HEK293 (cell line): ENCODE measurements at regions not wholly inside any gene's neighbourhood (a gene's known extent, or its start where the extent isn't known, plus 50 kb on each side); places are given as distances from the start of the nearest gene placed in this dataset.

Experiments used
- CTCF ChIA-PET: fragments of 350-600 bp; formaldehyde crosslinking; extraction: SDS; loops from one replicate; lab custom pipeline; 2021; ENCODE audit warnings: antibody characterized with exemption; lab: Yijun Ruan, JAX
- POLR2A ChIA-PET: fragments of 300-600 bp; formaldehyde crosslinking; extraction: SDS; loops from one replicate; lab custom pipeline; 2020; ENCODE audit warnings: antibody characterized with exemption, inconsistent platforms; lab: Yijun Ruan, JAX
- H3K27ac ChIP-seq: fragments of 200-500 bp; sonication (Bioruptor generic); 2 replicates; pipeline ENCODE4 v1.5.1; 2014; ENCODE audit warnings: low read depth, low read length, control low read depth, inconsistent platforms; ENCODE audit errors: extremely low read depth
- H3K36me3 ChIP-seq, 2 experiments: fragments of 200-500 bp in 1 of 2; sonication (Bioruptor generic) in 1 of 2; 1 replicate in 1 of 2; 2 replicates in 1 of 2; pipeline ENCODE4 v1.5.1; 2014 to 2017; ENCODE audit warnings: inconsistent platforms in 2 of 2, low read length in 2 of 2; ENCODE audit not compliant: control insufficient read depth in 2 of 2, insufficient read depth in 1 of 2
- H3K4me1 ChIP-seq: fragments of 200-500 bp; sonication (Bioruptor generic); 2 replicates; pipeline ENCODE4 v1.5.1; 2014; ENCODE audit warnings: mild to moderate bottlenecking, low read length, inconsistent platforms; ENCODE audit not compliant: control insufficient read depth, insufficient read depth
- H3K4me3 ChIP-seq: 2 replicates; pipeline ENCODE4 v1.5.1; 2011; ENCODE audit warnings: low read depth, mild to moderate bottlenecking, control low read depth, low read length, moderate library complexity
- H3K9me3 ChIP-seq: fragments of 200-500 bp; sonication (Bioruptor generic); 2 replicates; pipeline ENCODE4 v1.5.1; 2014; ENCODE audit warnings: low read depth, low read length, inconsistent platforms; ENCODE audit not compliant: control insufficient read depth, insufficient read depth
- CTCF ChIP-seq: fragments of 450-650 bp; formaldehyde crosslinking; IDR thresholded peaks from 2 replicates; pipeline ENCODE4 v1.5.1; 2016; ENCODE audit warnings: missing biosample characterization, missing genetic modification characterization
- GLIS2 ChIP-seq: fragments of 450-650 bp; formaldehyde crosslinking; IDR thresholded peaks from 2 replicates; pipeline ENCODE4 v1.5.1; 2016; ENCODE audit warnings: missing biosample characterization, missing genetic modification characterization
- ZBTB7A ChIP-seq: fragments of 450-650 bp; formaldehyde crosslinking; IDR thresholded peaks from 2 replicates; pipeline ENCODE4 v1.5.1; 2016; ENCODE audit warnings: low read depth, missing biosample characterization, missing genetic modification characterization
- ZNF221 ChIP-seq: fragments of 450-650 bp; formaldehyde crosslinking; IDR thresholded peaks from 2 replicates; pipeline ENCODE4 v1.5.1; 2017; ENCODE audit warnings: missing biosample characterization, missing genetic modification characterization, borderline replicate concordance
- ZNF341 ChIP-seq: fragments of 450-650 bp; formaldehyde crosslinking; IDR thresholded peaks from 2 replicates; pipeline ENCODE4; 2016; ENCODE audit warnings: low read depth, missing biosample characterization, missing genetic modification characterization
- ZNF362 ChIP-seq: fragments of 450-650 bp; formaldehyde crosslinking; IDR thresholded peaks from 2 replicates; pipeline ENCODE4 v1.5.1; 2016; ENCODE audit warnings: missing biosample characterization, missing genetic modification characterization
- ZNF37A ChIP-seq: fragments of 450-650 bp; IDR thresholded peaks from 2 replicates; pipeline ENCODE4 v1.5.1; 2018; ENCODE audit warnings: missing biosample characterization, missing genetic modification characterization
- ZNF561 ChIP-seq: fragments of 450-650 bp; IDR thresholded peaks from 2 replicates; pipeline ENCODE4 v1.5.1; 2018; ENCODE audit warnings: missing biosample characterization, missing genetic modification characterization, borderline replicate concordance
- ZNF654 ChIP-seq: fragments of 450-650 bp; formaldehyde crosslinking; IDR thresholded peaks from 2 replicates; pipeline ENCODE4 v1.5.1; 2016; ENCODE audit warnings: low read depth, missing biosample characterization, missing genetic modification characterization
- ZNF660 ChIP-seq: fragments of 450-650 bp; IDR thresholded peaks from 2 replicates; pipeline ENCODE4 v1.5.1; 2018; ENCODE audit warnings: missing biosample characterization, mild to moderate bottlenecking, missing genetic modification characterization
- ZNF664 ChIP-seq: fragments of 450-650 bp; formaldehyde crosslinking; IDR thresholded peaks from 2 replicates; pipeline ENCODE4 v1.5.1; 2016; ENCODE audit warnings: missing biosample characterization, missing genetic modification characterization
- ZNF704 ChIP-seq: fragments of 450-650 bp; formaldehyde crosslinking; IDR thresholded peaks from 2 replicates; pipeline ENCODE4 v1.5.1; 2016; ENCODE audit warnings: missing biosample characterization, missing genetic modification characterization
- ZNF777 ChIP-seq: fragments of 450-650 bp; formaldehyde crosslinking; IDR thresholded peaks from 2 replicates; pipeline ENCODE4 v1.5.1; 2017; ENCODE audit warnings: missing biosample characterization, missing genetic modification characterization, borderline replicate concordance
- ZNF785 ChIP-seq: fragments of 450-650 bp; formaldehyde crosslinking; IDR thresholded peaks from 2 replicates; pipeline ENCODE4 v1.5.1; 2016; ENCODE audit warnings: missing biosample characterization, missing genetic modification characterization
- ZNF791 ChIP-seq: fragments of 450-650 bp; formaldehyde crosslinking; IDR thresholded peaks from 2 replicates; pipeline ENCODE4 v1.5.1; 2016; ENCODE audit warnings: missing biosample characterization, missing genetic modification characterization
- TF ChIP-seq, protein P1 (sequence below): fragments of 450-650 bp; formaldehyde crosslinking; IDR thresholded peaks from 2 replicates; pipeline ENCODE4 v1.5.1; 2016; ENCODE audit warnings: missing biosample characterization, missing genetic modification characterization
- TF ChIP-seq, protein P2 (sequence below): fragments of 450-650 bp; formaldehyde crosslinking; IDR thresholded peaks from 2 replicates; pipeline ENCODE4 v1.5.1; 2016; ENCODE audit warnings: missing biosample characterization, missing genetic modification characterization

GRCh38 chr6:22471746-22472145 is 97.6 kb upstream of the HDGFL1 start (continued):
- TF ChIP-seq ZNF341 (tag by site-specific recombination) (no peak), ZBTB7A (tag by site-specific recombination) (no peak)

DNA sequence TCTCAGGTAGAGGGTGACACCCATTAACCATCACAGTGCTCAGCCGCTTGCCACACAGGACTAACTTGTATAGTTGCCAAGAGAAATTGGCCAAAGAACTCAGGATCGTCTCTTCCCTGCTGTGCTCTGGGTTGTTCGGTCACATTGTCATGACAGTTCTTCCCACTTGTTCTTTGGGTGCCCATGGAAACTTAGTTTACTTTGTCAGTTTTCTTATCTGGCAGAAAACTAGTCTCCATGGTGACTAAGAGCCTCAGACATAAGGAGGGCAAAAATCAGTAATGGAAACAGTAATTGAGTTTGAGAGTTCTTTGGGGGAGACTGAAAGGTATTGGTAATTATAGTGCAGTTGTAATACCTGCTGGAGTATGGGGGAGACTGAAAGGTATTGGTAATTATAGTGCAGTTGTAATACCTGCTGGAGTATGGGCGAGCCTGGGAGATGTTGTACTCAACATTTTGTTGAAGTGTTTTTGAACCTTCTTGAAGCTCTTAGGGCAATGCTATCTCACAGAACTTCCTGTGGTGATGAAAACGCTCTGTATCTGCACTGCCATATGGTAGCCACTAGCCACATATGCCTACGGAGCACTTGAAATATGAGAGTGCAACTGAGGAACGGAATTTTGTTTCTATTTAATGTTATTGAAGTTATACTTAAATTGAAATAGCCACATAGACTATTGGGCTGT is 95.2 kb upstream of the HDGFL1 start:
- POLR2A ChIA-PET: no interaction called here
- CTCF ChIA-PET: no interaction called here
- H3K4me1 ChIP-seq: peaks cover 8% of the 10 kb centered on the region; the same call in 1 of the 2 replicates

DNA sequence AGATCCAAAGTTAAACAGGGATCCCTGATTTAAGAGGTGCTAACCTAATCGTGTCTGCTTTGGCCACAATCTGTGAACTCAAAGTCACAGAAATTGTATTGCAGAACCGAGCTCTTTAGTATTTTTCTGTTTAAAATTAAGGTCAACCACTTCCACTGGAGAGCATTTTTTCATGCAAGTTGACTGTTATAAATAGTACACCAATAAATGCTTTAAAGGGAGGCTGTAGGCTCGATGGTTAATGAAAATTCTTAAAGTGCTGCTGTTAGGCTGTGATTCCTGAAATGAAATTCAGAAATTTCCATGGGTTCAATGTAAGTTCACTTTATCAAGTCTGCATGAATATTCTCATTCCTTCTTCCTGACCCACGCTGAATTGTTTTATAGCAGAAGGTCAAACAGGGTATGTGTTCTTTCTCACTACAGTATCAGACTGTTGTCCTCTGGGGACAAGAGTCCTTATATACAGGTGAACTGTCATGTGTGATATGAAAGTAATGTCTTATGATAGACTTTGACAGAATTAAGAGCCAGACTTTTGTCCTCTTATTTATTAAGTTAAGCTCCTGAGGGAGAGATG is 92.5 kb upstream of the HDGFL1 start:
- Histone ChIP-seq H3K9me3 (no peaks in the 10 kb centered on the region), H3K36me3 (no peaks in the 10 kb centered on the region), H3K27ac (no peak overlapping the region), H3K4me3 (no peak overlapping the region), H3K4me1 (peaks cover under 1% of the 10 kb centered on the region; the same call in 1 of the 2 replicates)
- ChIA-PET CTCF (no interaction called here), POLR2A (no interaction called here)
- TF ChIP-seq ZNF221: no peak
- TF ChIP-seq, protein P1, sequence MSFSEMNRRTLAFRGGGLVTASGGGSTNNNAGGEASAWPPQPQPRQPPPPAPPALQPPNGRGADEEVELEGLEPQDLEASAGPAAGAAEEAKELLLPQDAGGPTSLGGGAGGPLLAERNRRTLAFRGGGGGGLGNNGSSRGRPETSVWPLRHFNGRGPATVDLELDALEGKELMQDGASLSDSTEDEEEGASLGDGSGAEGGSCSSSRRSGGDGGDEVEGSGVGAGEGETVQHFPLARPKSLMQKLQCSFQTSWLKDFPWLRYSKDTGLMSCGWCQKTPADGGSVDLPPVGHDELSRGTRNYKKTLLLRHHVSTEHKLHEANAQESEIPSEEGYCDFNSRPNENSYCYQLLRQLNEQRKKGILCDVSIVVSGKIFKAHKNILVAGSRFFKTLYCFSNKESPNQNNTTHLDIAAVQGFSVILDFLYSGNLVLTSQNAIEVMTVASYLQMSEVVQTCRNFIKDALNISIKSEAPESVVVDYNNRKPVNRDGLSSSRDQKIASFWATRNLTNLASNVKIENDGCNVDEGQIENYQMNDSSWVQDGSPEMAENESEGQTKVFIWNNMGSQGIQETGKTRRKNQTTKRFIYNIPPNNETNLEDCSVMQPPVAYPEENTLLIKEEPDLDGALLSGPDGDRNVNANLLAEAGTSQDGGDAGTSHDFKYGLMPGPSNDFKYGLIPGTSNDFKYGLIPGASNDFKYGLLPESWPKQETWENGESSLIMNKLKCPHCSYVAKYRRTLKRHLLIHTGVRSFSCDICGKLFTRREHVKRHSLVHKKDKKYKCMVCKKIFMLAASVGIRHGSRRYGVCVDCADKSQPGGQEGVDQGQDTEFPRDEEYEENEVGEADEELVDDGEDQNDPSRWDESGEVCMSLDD (tag by site-specific recombination): no peak
- no peak for TF ChIP-seq ZNF791 (tag by site-specific recombination)
- no peak for TF ChIP-seq ZNF785 (tag by site-specific recombination)
- no peak for TF ChIP-seq ZNF654 (tag by site-specific recombination)
- no peak for TF ChIP-seq ZNF660 (tag by site-specific recombination)
- TF ChIP-seq GLIS2 (tag by site-specific recombination): no peak
- TF ChIP-seq ZNF362 (tag by site-specific recombination): no peak

More for the DNA sequence above, 95.2 kb upstream of the HDGFL1 start:
- no peaks in the 10 kb centered on the region for H3K36me3 ChIP-seq
- TF ChIP-seq ZNF704 (tag by site-specific recombination) (no peak), ZNF362 (tag by site-specific recombination) (no peak), ZNF37A (tag by site-specific recombination) (no peak), ZNF561 (tag by site-specific recombination) (no peak), CTCF (tag by site-specific recombination) (no peak), ZNF777 (no peak), ZNF664 (tag by site-specific recombination) (no peak)
- TF ChIP-seq, protein P2, sequence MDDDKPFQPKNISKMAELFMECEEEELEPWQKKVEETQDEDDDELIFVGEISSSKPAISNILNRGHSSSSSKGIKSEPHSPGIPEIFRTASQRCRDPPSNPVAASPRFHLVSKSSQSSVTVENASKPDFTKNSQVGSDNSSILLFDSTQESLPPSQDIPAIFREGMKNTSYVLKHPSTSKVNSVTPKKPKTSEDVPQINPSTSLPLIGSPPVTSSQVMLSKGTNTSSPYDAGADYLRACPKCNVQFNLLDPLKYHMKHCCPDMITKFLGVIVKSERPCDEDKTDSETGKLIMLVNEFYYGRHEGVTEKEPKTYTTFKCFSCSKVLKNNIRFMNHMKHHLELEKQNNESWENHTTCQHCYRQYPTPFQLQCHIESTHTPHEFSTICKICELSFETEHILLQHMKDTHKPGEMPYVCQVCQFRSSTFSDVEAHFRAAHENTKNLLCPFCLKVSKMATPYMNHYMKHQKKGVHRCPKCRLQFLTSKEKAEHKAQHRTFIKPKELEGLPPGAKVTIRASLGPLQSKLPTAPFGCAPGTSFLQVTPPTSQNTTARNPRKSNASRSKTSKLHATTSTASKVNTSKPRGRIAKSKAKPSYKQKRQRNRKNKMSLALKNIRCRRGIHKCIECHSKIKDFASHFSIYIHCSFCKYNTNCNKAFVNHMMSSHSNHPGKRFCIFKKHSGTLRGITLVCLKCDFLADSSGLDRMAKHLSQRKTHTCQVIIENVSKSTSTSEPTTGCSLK (tag by site-specific recombination): no peak
- H3K4me3 ChIP-seq: no peak overlapping the region
- no peak overlapping the region for H3K27ac ChIP-seq
- no peaks in the 10 kb centered on the region for H3K9me3 ChIP-seq
